ENCODE measurements at regions not wholly inside any gene's neighbourhood (a gene's known extent, or its start where the extent isn't known, plus 50 kb on each side); places are given as distances from the start of the nearest gene placed in this dataset.

DNA sequence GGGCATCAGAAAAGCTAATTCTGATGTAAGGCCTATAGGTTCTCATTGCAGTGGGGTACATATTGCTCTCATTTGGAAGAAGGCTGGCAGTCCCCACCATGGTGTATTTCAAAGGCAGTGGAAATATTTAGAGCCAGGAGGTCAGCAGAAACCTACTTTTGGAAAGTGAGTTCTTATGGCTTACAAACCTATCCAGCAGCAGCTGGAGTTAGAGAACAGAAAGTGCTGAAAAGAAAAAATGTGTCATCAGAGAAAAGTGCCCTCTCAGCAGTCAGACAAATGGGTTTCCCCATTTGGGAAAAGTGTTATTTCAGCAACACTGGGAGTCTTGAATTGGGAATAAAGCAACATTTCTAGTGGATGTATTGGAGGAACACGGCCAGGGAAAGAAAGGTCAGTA lies 105.7 kb upstream of the IGFBP3 start:
- DNase-seq = no peak
- Mint-ChIP-seq H3K9me3 (ENCODE audit: insufficient read depth) (peaks cover 4% of the 10 kb centered on the region), H3K27me3 (no peaks in the 10 kb centered on the region), H3K4me1 (no peaks in the 10 kb centered on the region), H3K27ac (no peak overlapping the region), H3K4me3 (no peak overlapping the region)
- Histone ChIP-seq H3K36me3 (replicated peaks in 1 of 2; ENCODE audit: control extremely low read depth in 1 of 2, control insufficient read depth in 1 of 2, extremely low read depth in 1 of 2, insufficient read depth in 2 of 2, low read length in 1 of 2) (no peaks in the 10 kb centered on the region), H3K4me1 (ENCODE audit: control insufficient read depth in 2 of 2, insufficient read depth in 2 of 2, low read length in 2 of 2) (no peaks in the 10 kb centered on the region), H3K4me2 (replicated peaks; ENCODE audit: low read depth, low read length, poor library complexity, severe bottlenecking) (no peak overlapping the region), H3K27ac (ENCODE audit: low read length in 2 of 2) (no peak overlapping the region), H3K27me3 (replicated peaks in 1 of 4; ENCODE audit: control extremely low read depth in 1 of 4, control insufficient read depth in 3 of 4, insufficient read depth in 4 of 4, low read length in 3 of 4) (no peaks in the 10 kb centered on the region), H3K4me3 (ENCODE audit: control extremely low read depth in 1 of 5, extremely low read depth in 1 of 5, insufficient read depth in 1 of 5, low read depth in 2 of 5, low read length in 4 of 5) (no peak overlapping the region), H3K9ac (ENCODE audit: low read length) (no peak overlapping the region), H2AFZ (ENCODE audit: insufficient read depth, low read depth, low read length, poor library complexity, severe bottlenecking) (no peak overlapping the region), H3K9me3 (ENCODE audit: control extremely low read depth in 1 of 3, control insufficient read depth in 2 of 3, insufficient read depth in 1 of 3, low read length in 2 of 3) (no peaks in the 10 kb centered on the region), H4K20me1 (ENCODE audit: control insufficient read depth, insufficient read depth, low read length, poor library complexity, severe bottlenecking) (no peaks in the 10 kb centered on the region), H3K79me2 (ENCODE audit: control insufficient read depth, insufficient read depth, low read length) (no peaks in the 10 kb centered on the region)
- intact Hi-C loops (cut with micrococcal nuclease) = no loop called here
- ATAC-seq (ENCODE audit: low read depth) = no peak
- TF ChIP-seq, protein P1, sequence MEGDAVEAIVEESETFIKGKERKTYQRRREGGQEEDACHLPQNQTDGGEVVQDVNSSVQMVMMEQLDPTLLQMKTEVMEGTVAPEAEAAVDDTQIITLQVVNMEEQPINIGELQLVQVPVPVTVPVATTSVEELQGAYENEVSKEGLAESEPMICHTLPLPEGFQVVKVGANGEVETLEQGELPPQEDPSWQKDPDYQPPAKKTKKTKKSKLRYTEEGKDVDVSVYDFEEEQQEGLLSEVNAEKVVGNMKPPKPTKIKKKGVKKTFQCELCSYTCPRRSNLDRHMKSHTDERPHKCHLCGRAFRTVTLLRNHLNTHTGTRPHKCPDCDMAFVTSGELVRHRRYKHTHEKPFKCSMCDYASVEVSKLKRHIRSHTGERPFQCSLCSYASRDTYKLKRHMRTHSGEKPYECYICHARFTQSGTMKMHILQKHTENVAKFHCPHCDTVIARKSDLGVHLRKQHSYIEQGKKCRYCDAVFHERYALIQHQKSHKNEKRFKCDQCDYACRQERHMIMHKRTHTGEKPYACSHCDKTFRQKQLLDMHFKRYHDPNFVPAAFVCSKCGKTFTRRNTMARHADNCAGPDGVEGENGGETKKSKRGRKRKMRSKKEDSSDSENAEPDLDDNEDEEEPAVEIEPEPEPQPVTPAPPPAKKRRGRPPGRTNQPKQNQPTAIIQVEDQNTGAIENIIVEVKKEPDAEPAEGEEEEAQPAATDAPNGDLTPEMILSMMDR (IDR thresholded peaks at IDR 0.05) = no peak
- TF ChIP-seq EZH2 (IDR thresholded peaks at IDR 0.05; ENCODE audit: borderline replicate concordance, insufficient read depth, low read depth, low read length, poor library complexity, severe bottlenecking) = no peak
- POLR2A ChIA-PET = no interaction called here
- CTCF ChIA-PET = no interaction called here
- 71% methylated on average over 1 of the region's 1 CpG for WGBS (ENCODE audit: insufficient coverage)

DNA sequence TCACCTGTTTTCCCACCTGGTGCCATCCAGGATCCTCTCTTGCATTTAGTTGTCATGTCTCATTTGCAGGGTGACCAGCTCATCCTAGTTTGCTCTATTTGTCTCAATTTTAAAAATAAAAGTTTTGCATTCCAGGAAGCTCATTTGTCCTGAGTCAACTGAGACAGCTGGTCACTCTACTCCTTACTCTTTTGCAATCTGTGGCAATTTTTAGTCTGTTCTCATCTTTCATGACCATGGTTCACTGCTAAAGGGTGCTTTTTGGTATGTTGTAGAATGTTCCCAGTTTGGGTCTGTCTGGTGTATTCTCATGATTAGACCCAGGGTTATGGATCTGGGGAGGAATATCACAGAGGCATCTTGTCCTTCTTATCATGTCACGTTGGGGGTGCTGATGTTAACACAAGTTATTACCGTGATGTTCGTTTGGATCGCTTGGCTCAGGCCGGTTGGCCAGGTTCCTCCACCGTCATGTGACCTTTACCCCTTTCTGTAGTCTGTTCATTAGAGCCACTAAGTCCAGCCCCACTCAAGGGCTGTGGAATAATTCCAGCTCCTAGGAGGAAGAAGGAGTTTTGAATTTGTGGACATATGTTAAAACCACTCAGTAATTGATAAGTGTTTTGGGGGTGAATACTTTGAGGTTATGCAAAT lies 103.3 kb upstream of the IGFBP3 start:
- Mint-ChIP-seq H3K4me3 (no peak overlapping the region), H3K27ac (no peak overlapping the region), H3K4me1 (no peaks in the 10 kb centered on the region), H3K9me3 (ENCODE audit: insufficient read depth) (peaks cover 4% of the 10 kb centered on the region), H3K27me3 (no peaks in the 10 kb centered on the region)
- ATAC-seq (ENCODE audit: low read depth) = no peak
- 86% methylated on average over 5 of the region's 6 CpGs for WGBS (ENCODE audit: insufficient coverage)
- Histone ChIP-seq H3K9ac (ENCODE audit: low read length) (no peak overlapping the region), H3K27me3 (replicated peaks in 1 of 4; ENCODE audit: control extremely low read depth in 1 of 4, control insufficient read depth in 3 of 4, insufficient read depth in 4 of 4, low read length in 3 of 4) (no peaks in the 10 kb centered on the region), H3K36me3 (replicated peaks in 1 of 2; ENCODE audit: control extremely low read depth in 1 of 2, control insufficient read depth in 1 of 2, extremely low read depth in 1 of 2, insufficient read depth in 2 of 2, low read length in 1 of 2) (no peaks in the 10 kb centered on the region), H3K4me2 (replicated peaks; ENCODE audit: low read depth, low read length, poor library complexity, severe bottlenecking) (no peak overlapping the region), H3K4me1 (ENCODE audit: control insufficient read depth in 2 of 2, insufficient read depth in 2 of 2, low read length in 2 of 2) (no peaks in the 10 kb centered on the region), H2AFZ (ENCODE audit: insufficient read depth, low read depth, low read length, poor library complexity, severe bottlenecking) (no peak overlapping the region), H4K20me1 (ENCODE audit: control insufficient read depth, insufficient read depth, low read length, poor library complexity, severe bottlenecking) (no peaks in the 10 kb centered on the region), H3K9me3 (ENCODE audit: control extremely low read depth in 1 of 3, control insufficient read depth in 2 of 3, insufficient read depth in 1 of 3, low read length in 2 of 3) (no peaks in the 10 kb centered on the region), H3K27ac (ENCODE audit: low read length in 2 of 2) (no peak overlapping the region), H3K79me2 (ENCODE audit: control insufficient read depth, insufficient read depth, low read length) (no peaks in the 10 kb centered on the region), H3K4me3 (ENCODE audit: control extremely low read depth in 1 of 5, extremely low read depth in 1 of 5, insufficient read depth in 1 of 5, low read depth in 2 of 5, low read length in 4 of 5) (no peak overlapping the region)
- no peak for DNase-seq
- intact Hi-C loops (cut with micrococcal nuclease) = no loop called here
- ChIA-PET CTCF (no interaction called here), POLR2A (no interaction called here)
- TF ChIP-seq, protein P1 (IDR thresholded peaks at IDR 0.05) = no peak
- TF ChIP-seq EZH2 (IDR thresholded peaks at IDR 0.05; ENCODE audit: borderline replicate concordance, insufficient read depth, low read depth, low read length, poor library complexity, severe bottlenecking) = no peak
